ENCODE measurements at regions not wholly inside any gene's neighbourhood (a gene's known extent, or its start where the extent isn't known, plus 50 kb on each side); places are given as distances from the start of the nearest gene placed in this dataset.

GRCh38 chr17:14471052-14471451 lies 170.2 kb downstream of the HS3ST3B1 start:
- H2BK120ac ChIP-seq (ENCODE audit: low read depth, low read length), result no peak overlapping the region
- H4K91ac ChIP-seq (ENCODE audit: low read length), result no peak overlapping the region
- no peak overlapping the region for H3K4me3 ChIP-seq (ENCODE audit: insufficient read depth in 1 of 2, low read depth in 1 of 2, low read length in 2 of 2)
- peak overlapping the region in 1 of 2 experiments; percentile 73 for H3K4ac ChIP-seq (ENCODE audit: low read depth in 1 of 2, low read length in 2 of 2)
- H3K9me3 ChIP-seq (ENCODE audit: control insufficient read depth, low read length), result no peaks in the 10 kb centered on the region
- no peak overlapping the region for H2BK5ac ChIP-seq (ENCODE audit: low read depth, low read length, poor library complexity, severe bottlenecking)
- no peaks in the 10 kb centered on the region for H3K36me3 ChIP-seq (ENCODE audit: control insufficient read depth in 1 of 2, insufficient read depth in 2 of 2, low read depth in 1 of 2, low read length in 2 of 2)
- peak overlapping the region in 1 of 2 experiments; percentile 94 for H3K18ac ChIP-seq (ENCODE audit: low read depth in 1 of 2, low read length in 2 of 2)
- H2AFZ ChIP-seq (ENCODE audit: low read depth, low read length), result no peak overlapping the region
- no peak overlapping the region for H3K23ac ChIP-seq (ENCODE audit: low read length in 2 of 2)
- no peak overlapping the region for H2BK15ac ChIP-seq (ENCODE audit: low read depth, poor library complexity, severe bottlenecking)
- no peak overlapping the region for H2BK12ac ChIP-seq (ENCODE audit: low read length in 2 of 2)
- no peaks in the 10 kb centered on the region for H3K27me3 ChIP-seq (ENCODE audit: control insufficient read depth in 1 of 2, insufficient read depth in 1 of 2, low read length in 2 of 2)
- WGBS, result 0% methylated on average over 4 of the region's 7 CpGs
- H3K14ac ChIP-seq (ENCODE audit: low read length in 2 of 2), result no peak overlapping the region
- H3K4me1 ChIP-seq (ENCODE audit: control insufficient read depth, insufficient read depth, low read depth, low read length), result peaks cover 4% of the 10 kb centered on the region
- no peak overlapping the region for H2AK5ac ChIP-seq (ENCODE audit: low read length, severe bottlenecking)
- H3K9ac ChIP-seq (ENCODE audit: low read length), result no peak overlapping the region
- H3K4me2 ChIP-seq (ENCODE audit: low read length, poor library complexity, severe bottlenecking), result no peak overlapping the region
- H3K79me1 ChIP-seq (replicated peaks; ENCODE audit: low read length, poor library complexity, severe bottlenecking), result no peaks in the 10 kb centered on the region
- no peak overlapping the region for H4K8ac ChIP-seq (ENCODE audit: low read length)
- DNase-seq, result peak; percentile 97
- no peak overlapping the region for H3K27ac ChIP-seq (ENCODE audit: low read length, poor library complexity, severe bottlenecking)

DNA sequence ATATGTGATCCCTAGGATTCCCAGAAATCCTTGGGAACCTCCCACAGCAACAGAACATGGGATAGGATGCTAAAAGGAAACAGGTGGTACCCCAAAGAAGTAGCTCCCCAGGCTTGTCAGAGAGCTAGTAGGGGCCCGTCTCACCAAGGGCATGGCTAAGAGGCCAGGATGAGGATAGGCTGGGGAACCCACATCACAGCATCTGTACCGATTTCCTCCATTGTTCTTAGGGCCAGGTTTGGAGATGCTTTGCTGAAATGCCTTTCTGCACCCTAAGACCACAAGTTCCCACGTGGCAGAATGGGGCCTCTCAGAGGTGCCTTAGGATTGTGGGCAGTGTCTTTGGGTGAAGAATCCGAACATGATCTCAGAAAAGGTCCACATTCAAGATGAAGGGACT lies 169.5 kb downstream of the HS3ST3B1 start:
- Histone ChIP-seq H3K27ac (ENCODE audit: low read length, poor library complexity, severe bottlenecking) (no peak overlapping the region), H3K4me1 (ENCODE audit: control insufficient read depth, insufficient read depth, low read depth, low read length) (peaks cover 4% of the 10 kb centered on the region), H2BK15ac (ENCODE audit: low read depth, poor library complexity, severe bottlenecking) (peak overlapping the region; percentile 95), H4K91ac (ENCODE audit: low read length) (peak overlapping the region; percentile 98), H3K79me1 (replicated peaks; ENCODE audit: low read length, poor library complexity, severe bottlenecking) (no peaks in the 10 kb centered on the region), H3K4me2 (ENCODE audit: low read length, poor library complexity, severe bottlenecking) (no peak overlapping the region), H3K27me3 (ENCODE audit: control insufficient read depth in 1 of 2, insufficient read depth in 1 of 2, low read length in 2 of 2) (no peaks in the 10 kb centered on the region), H3K23ac (ENCODE audit: low read length in 2 of 2) (no peak overlapping the region), H4K8ac (ENCODE audit: low read length) (peak overlapping the region; percentile 92), H2AFZ (ENCODE audit: low read depth, low read length) (no peak overlapping the region), H3K9me3 (ENCODE audit: control insufficient read depth, low read length) (no peaks in the 10 kb centered on the region), H3K18ac (ENCODE audit: low read depth in 1 of 2, low read length in 2 of 2) (peak overlapping the region; percentile 92 to 94), H3K9ac (ENCODE audit: low read length) (no peak overlapping the region), H3K14ac (ENCODE audit: low read length in 2 of 2) (peak overlapping the region in 1 of 2 experiments; percentile 79), H3K4ac (ENCODE audit: low read depth in 1 of 2, low read length in 2 of 2) (peak overlapping the region; percentile 73 to 98), H2AK5ac (ENCODE audit: low read length, severe bottlenecking) (no peak overlapping the region), H3K36me3 (ENCODE audit: control insufficient read depth in 1 of 2, insufficient read depth in 2 of 2, low read depth in 1 of 2, low read length in 2 of 2) (no peaks in the 10 kb centered on the region), H2BK120ac (ENCODE audit: low read depth, low read length) (peak overlapping the region; percentile 90), H2BK12ac (ENCODE audit: low read length in 2 of 2) (peak overlapping the region; percentile 80 to 99), H2BK5ac (ENCODE audit: low read depth, low read length, poor library complexity, severe bottlenecking) (no peak overlapping the region), H3K4me3 (ENCODE audit: insufficient read depth in 1 of 2, low read depth in 1 of 2, low read length in 2 of 2) (no peak overlapping the region)
- 97% methylated on average over 4 of the region's 4 CpGs for WGBS
- DNase-seq, result no peak

- H3K4me1 ChIP-seq (ENCODE audit: control insufficient read depth, insufficient read depth, low read depth, low read length), result peaks cover 4% of the 10 kb centered on the region
- H3K23ac ChIP-seq (ENCODE audit: low read length in 2 of 2), result no peak overlapping the region
- H2BK15ac ChIP-seq (ENCODE audit: low read depth, poor library complexity, severe bottlenecking), result no peak overlapping the region
- no peak overlapping the region for H3K27ac ChIP-seq (ENCODE audit: low read length, poor library complexity, severe bottlenecking)
- peak overlapping the region; percentile 74 for H4K8ac ChIP-seq (ENCODE audit: low read length)
- H3K9me3 ChIP-seq (ENCODE audit: control insufficient read depth, low read length), result no peaks in the 10 kb centered on the region
- peak overlapping the region in 1 of 2 experiments; percentile 90 for H3K14ac ChIP-seq (ENCODE audit: low read length in 2 of 2)
- no peaks in the 10 kb centered on the region for H3K79me1 ChIP-seq (replicated peaks; ENCODE audit: low read length, poor library complexity, severe bottlenecking)
- 97% methylated on average over 3 of the region's 3 CpGs for WGBS
- H3K18ac ChIP-seq (ENCODE audit: low read depth in 1 of 2, low read length in 2 of 2), result peak overlapping the region; percentile 82 to 91
- H2BK120ac ChIP-seq (ENCODE audit: low read depth, low read length), result peak overlapping the region; percentile 90
- H3K4me2 ChIP-seq (ENCODE audit: low read length, poor library complexity, severe bottlenecking), result no peak overlapping the region
- no peaks in the 10 kb centered on the region for H3K36me3 ChIP-seq (ENCODE audit: control insufficient read depth in 1 of 2, insufficient read depth in 2 of 2, low read depth in 1 of 2, low read length in 2 of 2)
- peak overlapping the region; percentile 91 for H4K91ac ChIP-seq (ENCODE audit: low read length)
- peak overlapping the region in 1 of 2 experiments; percentile 98 for H3K4ac ChIP-seq (ENCODE audit: low read depth in 1 of 2, low read length in 2 of 2)
- DNase-seq, result no peak
- no peak overlapping the region for H3K4me3 ChIP-seq (ENCODE audit: insufficient read depth in 1 of 2, low read depth in 1 of 2, low read length in 2 of 2)
- H2AK5ac ChIP-seq (ENCODE audit: low read length, severe bottlenecking), result no peak overlapping the region
- H3K9ac ChIP-seq (ENCODE audit: low read length), result no peak overlapping the region
- H3K27me3 ChIP-seq (ENCODE audit: control insufficient read depth in 1 of 2, insufficient read depth in 1 of 2, low read length in 2 of 2), result no peaks in the 10 kb centered on the region
- H2AFZ ChIP-seq (ENCODE audit: low read depth, low read length), result peak overlapping the region; percentile 56
- no peak overlapping the region for H2BK5ac ChIP-seq (ENCODE audit: low read depth, low read length, poor library complexity, severe bottlenecking)
- peak overlapping the region; percentile 80 to 100 for H2BK12ac ChIP-seq (ENCODE audit: low read length in 2 of 2)
Measured at GRCh38 chr17:14469971-14470370, 169.1 kb downstream of the HS3ST3B1 start.

GRCh38 chr17:14468858-14469257 lies 168.0 kb downstream of the HS3ST3B1 start:
- Histone ChIP-seq H2AFZ (ENCODE audit: low read depth, low read length) (no peak overlapping the region), H3K4me1 (ENCODE audit: control insufficient read depth, insufficient read depth, low read depth, low read length) (peaks cover 4% of the 10 kb centered on the region), H3K4me2 (ENCODE audit: low read length, poor library complexity, severe bottlenecking) (no peak overlapping the region), H2AK5ac (ENCODE audit: low read length, severe bottlenecking) (no peak overlapping the region), H3K9me3 (ENCODE audit: control insufficient read depth, low read length) (no peaks in the 10 kb centered on the region), H3K36me3 (ENCODE audit: control insufficient read depth in 1 of 2, insufficient read depth in 2 of 2, low read depth in 1 of 2, low read length in 2 of 2) (no peaks in the 10 kb centered on the region), H3K79me1 (replicated peaks; ENCODE audit: low read length, poor library complexity, severe bottlenecking) (no peaks in the 10 kb centered on the region), H3K4ac (ENCODE audit: low read depth in 1 of 2, low read length in 2 of 2) (peak overlapping the region in 1 of 2 experiments; percentile 19), H2BK120ac (ENCODE audit: low read depth, low read length) (no peak overlapping the region), H4K91ac (ENCODE audit: low read length) (peak overlapping the region; percentile 23), H3K23ac (ENCODE audit: low read length in 2 of 2) (no peak overlapping the region), H3K27ac (ENCODE audit: low read length, poor library complexity, severe bottlenecking) (no peak overlapping the region), H3K4me3 (ENCODE audit: insufficient read depth in 1 of 2, low read depth in 1 of 2, low read length in 2 of 2) (no peak overlapping the region), H3K27me3 (ENCODE audit: control insufficient read depth in 1 of 2, insufficient read depth in 1 of 2, low read length in 2 of 2) (no peaks in the 10 kb centered on the region), H2BK15ac (ENCODE audit: low read depth, poor library complexity, severe bottlenecking) (no peak overlapping the region), H4K8ac (ENCODE audit: low read length) (no peak overlapping the region), H3K14ac (ENCODE audit: low read length in 2 of 2) (peak overlapping the region in 1 of 2 experiments; percentile 83), H3K18ac (ENCODE audit: low read depth in 1 of 2, low read length in 2 of 2) (peak overlapping the region; percentile 79 to 82), H2BK12ac (ENCODE audit: low read length in 2 of 2) (peak overlapping the region; percentile 29 to 97), H3K9ac (ENCODE audit: low read length) (no peak overlapping the region), H2BK5ac (ENCODE audit: low read depth, low read length, poor library complexity, severe bottlenecking) (no peak overlapping the region)
- no peak for DNase-seq
- 100% methylated on average over 2 of the region's 3 CpGs for WGBS
